ENCODE measurements at regions not wholly inside any gene's neighbourhood (a gene's known extent, or its start where the extent isn't known, plus 50 kb on each side); places are given as distances from the start of the nearest gene placed in this dataset.
"Not testable (repeated sequence)": the region's sequence is repeated elsewhere in the genome, so short reads cannot be mapped to it uniquely, and the experiment has no call there.

DNA sequence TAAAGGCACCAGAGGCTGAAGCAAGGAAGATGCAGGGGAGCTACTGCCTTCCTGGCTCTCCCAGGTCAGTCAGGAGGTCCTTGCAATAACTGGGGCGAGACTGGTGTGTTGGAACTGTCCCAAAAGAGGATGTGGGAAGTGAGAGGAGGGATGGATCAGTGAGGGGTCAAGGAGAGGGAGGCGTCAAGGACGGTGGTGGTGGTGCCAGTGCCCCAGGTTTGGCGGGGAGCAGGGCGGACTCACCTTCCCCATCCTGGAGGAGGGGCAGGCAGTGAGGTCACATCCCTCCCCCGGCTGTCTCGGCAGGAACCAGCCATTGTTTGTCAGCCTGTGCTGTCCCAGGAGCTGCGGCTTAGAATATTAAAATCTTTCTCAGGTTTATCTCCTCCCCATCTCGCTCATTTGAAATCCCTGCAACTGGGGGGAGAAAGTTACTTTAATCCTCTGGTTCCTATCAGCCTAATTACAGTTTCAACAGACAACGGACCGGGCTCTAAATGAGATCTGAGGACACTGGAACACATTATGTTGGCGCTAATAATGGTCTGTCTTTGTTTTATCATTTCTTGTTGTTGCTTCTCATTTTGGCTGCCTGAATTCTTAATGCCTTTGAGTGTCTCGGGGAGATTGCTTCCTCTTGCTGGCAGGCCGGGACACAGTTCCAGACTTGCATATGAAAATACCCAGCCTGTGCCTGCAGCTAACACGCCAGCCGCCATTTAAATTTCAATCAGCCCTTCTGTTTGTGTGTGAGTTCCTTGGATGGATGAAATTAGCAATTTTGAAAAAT lies 387.5 kb downstream of the RPS24 start:
- TF ChIP-seq, protein P1, sequence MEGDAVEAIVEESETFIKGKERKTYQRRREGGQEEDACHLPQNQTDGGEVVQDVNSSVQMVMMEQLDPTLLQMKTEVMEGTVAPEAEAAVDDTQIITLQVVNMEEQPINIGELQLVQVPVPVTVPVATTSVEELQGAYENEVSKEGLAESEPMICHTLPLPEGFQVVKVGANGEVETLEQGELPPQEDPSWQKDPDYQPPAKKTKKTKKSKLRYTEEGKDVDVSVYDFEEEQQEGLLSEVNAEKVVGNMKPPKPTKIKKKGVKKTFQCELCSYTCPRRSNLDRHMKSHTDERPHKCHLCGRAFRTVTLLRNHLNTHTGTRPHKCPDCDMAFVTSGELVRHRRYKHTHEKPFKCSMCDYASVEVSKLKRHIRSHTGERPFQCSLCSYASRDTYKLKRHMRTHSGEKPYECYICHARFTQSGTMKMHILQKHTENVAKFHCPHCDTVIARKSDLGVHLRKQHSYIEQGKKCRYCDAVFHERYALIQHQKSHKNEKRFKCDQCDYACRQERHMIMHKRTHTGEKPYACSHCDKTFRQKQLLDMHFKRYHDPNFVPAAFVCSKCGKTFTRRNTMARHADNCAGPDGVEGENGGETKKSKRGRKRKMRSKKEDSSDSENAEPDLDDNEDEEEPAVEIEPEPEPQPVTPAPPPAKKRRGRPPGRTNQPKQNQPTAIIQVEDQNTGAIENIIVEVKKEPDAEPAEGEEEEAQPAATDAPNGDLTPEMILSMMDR (IDR thresholded peaks at IDR 0.05; ENCODE audit: low read depth, low read length), result no peak
- no peaks in the 10 kb centered on the region for H3K36me3 ChIP-seq
- no peaks in the 10 kb centered on the region for H3K4me1 ChIP-seq (ENCODE audit: low read depth)
- no peak for DNase-seq (ENCODE audit: low read depth in 1 of 2, low spot score in 1 of 2)
- no peak overlapping the region for H3K27ac ChIP-seq
- H3K9me3 ChIP-seq (ENCODE audit: low read depth), result no peaks in the 10 kb centered on the region
- no peaks in the 10 kb centered on the region for H3K27me3 ChIP-seq
- no peak overlapping the region for H3K4me3 ChIP-seq

DNA sequence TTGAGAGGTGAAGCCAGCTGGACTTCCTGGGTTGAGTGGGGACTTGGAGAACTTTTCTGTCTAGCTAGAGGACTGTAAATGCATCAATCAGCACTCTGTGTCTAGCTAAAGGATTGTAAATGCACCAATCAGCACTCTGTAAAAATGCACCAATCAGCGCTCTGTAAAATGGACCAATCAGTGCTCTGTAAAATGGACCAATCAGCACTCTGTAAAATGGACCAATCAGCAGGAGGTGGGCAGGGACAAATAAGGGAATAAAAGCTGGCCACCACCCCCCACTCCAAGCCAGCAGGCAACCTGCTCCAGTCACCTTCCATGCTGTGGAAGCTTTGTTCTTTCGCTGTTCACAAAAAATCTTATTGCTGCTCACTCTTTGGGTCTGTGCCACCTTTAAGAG lies 390.4 kb downstream of the RPS24 start:
- not testable (repeated sequence) for H3K4me3 ChIP-seq; H3K9me3 ChIP-seq (ENCODE audit: low read depth); DNase-seq (ENCODE audit: low read depth in 1 of 2, low spot score in 1 of 2); H3K4me1 ChIP-seq (ENCODE audit: low read depth); H3K27ac ChIP-seq; H3K27me3 ChIP-seq; H3K36me3 ChIP-seq

DNA sequence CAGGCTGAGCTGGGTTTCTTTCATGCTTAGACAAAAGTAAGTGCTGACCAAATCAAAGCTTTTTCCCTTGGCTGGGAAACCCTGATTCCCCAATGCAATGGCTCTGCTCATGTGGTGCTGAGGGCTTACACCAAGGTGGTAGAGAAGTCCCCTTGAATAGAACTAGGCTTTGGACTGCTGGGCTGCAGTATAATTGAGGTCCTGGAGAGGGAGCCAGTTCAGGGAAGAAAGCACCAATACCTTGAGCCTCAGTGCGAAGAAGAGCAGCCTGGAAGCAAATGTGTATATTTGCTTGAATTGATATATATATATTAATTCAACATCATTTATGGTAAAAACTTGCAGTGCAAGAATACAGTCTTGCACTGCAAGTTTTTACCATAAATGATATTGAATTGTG lies 391.1 kb downstream of the RPS24 start:
- TF ChIP-seq, protein P1 (IDR thresholded peaks at IDR 0.05; ENCODE audit: low read depth, low read length), result peak; percentile 48
- Histone ChIP-seq H3K27me3 (no peaks in the 10 kb centered on the region), H3K36me3 (no peaks in the 10 kb centered on the region), H3K4me3 (no peak overlapping the region), H3K9me3 (ENCODE audit: low read depth) (no peaks in the 10 kb centered on the region), H3K27ac (no peak overlapping the region), H3K4me1 (ENCODE audit: low read depth) (no peaks in the 10 kb centered on the region)
- peak; percentile 35 to 48 for DNase-seq (ENCODE audit: low read depth in 1 of 2, low spot score in 1 of 2)

DNA sequence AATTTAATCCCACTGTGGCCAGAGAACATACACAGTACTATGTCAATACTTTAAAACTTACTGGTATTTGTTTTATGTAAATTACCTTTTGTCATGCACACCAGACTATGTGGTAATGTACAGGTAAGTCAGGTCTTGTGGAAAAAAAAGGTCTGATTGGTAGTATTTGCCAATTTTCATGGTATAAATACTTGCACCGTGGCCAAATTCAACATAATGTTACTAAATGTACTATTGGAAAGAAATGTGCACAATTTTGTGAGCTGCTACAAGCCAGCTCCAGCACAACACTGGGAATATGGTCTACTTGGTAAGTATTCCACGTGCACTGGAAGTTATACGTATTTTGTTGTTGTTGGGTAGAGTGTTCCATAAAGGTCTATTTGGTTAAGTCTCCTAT lies 392.5 kb downstream of the RPS24 start:
- H3K4me3 ChIP-seq, result no peak overlapping the region
- no peaks in the 10 kb centered on the region for H3K27me3 ChIP-seq
- H3K27ac ChIP-seq, result no peak overlapping the region
- no peaks in the 10 kb centered on the region for H3K4me1 ChIP-seq (ENCODE audit: low read depth)
- no peak for DNase-seq (ENCODE audit: low read depth in 1 of 2, low spot score in 1 of 2)
- H3K36me3 ChIP-seq, result no peaks in the 10 kb centered on the region
- TF ChIP-seq, protein P1 (IDR thresholded peaks at IDR 0.05; ENCODE audit: low read depth, low read length), result no peak
- no peaks in the 10 kb centered on the region for H3K9me3 ChIP-seq (ENCODE audit: low read depth)

DNA sequence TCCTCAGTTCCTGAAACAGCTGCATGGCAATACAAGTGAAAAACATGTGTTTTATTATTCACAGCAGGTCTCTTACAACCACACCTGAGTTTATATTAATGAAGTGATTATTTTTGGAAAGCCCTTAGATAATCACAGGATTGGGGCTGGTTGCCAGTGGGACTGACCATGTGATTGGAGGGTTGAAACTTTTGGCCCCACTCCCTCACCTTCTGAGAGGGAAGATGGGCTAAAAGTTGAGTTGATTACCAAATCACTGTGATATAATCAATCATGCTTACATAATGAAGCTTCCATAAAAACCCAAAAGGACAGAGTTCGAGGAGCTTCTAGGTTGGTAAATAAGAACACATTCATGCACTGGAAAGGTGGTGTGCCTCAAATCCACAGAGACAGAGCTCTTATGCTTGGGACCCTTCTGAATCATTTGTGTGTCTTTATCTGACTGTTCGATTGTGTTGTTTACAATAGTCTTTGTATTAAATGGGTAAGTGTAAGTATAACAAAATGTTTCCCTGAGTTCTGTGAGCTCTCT lies 393.9 kb downstream of the RPS24 start:
- DNase-seq (ENCODE audit: low read depth in 1 of 2, low spot score in 1 of 2), result no peak
- Histone ChIP-seq H3K27me3 (no peaks in the 10 kb centered on the region), H3K4me3 (no peak overlapping the region), H3K4me1 (ENCODE audit: low read depth) (no peaks in the 10 kb centered on the region), H3K9me3 (ENCODE audit: low read depth) (no peaks in the 10 kb centered on the region), H3K27ac (no peak overlapping the region), H3K36me3 (no peaks in the 10 kb centered on the region)
- TF ChIP-seq, protein P1 (IDR thresholded peaks at IDR 0.05; ENCODE audit: low read depth, low read length), result no peak

DNA sequence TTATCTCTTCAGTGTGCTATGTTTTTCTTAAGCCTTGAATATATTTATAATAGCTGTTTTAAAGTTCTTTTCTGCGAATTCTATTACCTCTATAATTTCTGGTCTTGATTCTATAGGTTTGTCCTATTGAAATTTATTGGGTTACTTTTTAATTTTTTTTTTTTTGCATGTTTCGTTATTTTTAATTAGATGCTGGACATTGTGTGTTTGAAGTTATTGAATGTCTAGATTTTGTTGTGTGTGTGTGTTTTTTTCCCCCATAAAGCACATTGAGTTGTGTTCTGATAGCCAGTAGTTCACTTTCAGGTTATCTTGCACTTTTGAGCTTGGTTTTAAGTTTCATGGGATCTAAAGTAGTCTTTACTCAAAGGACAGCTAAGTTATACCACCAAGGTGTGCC lies 394.9 kb downstream of the RPS24 start:
- H3K27me3 ChIP-seq, result no peaks in the 10 kb centered on the region
- H3K4me1 ChIP-seq (ENCODE audit: low read depth), result no peaks in the 10 kb centered on the region
- no peaks in the 10 kb centered on the region for H3K9me3 ChIP-seq (ENCODE audit: low read depth)
- no peak overlapping the region for H3K27ac ChIP-seq
- H3K36me3 ChIP-seq, result no peaks in the 10 kb centered on the region
- no peak for DNase-seq (ENCODE audit: low read depth in 1 of 2, low spot score in 1 of 2)
- H3K4me3 ChIP-seq, result no peak overlapping the region
- TF ChIP-seq, protein P1 (IDR thresholded peaks at IDR 0.05; ENCODE audit: low read depth, low read length), result no peak

Measured in cardiac muscle cell (in vitro differentiated cells and primary cell).